ENCODE measurements at regions not wholly inside any gene's neighbourhood (a gene's known extent, or its start where the extent isn't known, plus 50 kb on each side); places are given as distances from the start of the nearest gene placed in this dataset.
A peak's percentile ranks its signal among the peaks of the same experiment; 100 is the strongest.

DNA sequence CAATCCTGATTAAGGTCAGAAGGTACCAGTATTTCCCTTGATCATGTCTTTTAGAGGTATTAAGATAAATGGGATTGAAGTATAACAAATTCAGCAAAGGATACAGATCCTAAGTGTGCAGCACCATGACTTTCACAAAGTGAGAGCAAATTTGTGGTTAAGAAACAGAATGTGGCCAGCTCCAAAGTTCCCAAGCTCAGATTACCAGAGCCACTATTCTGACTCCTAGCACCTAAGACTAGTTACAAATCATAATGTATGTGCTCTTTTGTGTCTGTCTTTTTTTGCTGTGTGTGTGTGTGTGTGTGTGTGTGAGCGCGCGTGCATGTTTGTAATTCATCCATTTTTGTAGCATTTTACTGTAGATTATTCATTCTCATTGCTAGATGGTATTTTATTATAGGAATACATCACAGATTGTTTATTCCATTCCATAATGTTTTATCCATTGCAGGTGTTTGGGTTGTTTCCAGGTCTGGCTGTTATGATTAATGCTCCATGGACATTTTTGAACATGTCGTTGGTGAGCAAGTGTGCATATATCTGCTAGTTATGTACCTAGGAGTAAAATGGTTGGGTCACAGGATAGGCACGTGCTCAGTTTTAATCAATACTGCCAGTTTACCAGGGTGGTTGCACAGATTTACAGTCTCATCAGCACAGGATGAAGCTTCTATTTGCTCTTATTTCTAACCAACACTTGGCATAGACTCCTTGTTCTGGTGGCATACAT lies 314.0 kb upstream of the JAG1 start:
- DNase-seq (ENCODE audit: low read depth): peak; percentile 91
- TF ChIP-seq, protein P1, sequence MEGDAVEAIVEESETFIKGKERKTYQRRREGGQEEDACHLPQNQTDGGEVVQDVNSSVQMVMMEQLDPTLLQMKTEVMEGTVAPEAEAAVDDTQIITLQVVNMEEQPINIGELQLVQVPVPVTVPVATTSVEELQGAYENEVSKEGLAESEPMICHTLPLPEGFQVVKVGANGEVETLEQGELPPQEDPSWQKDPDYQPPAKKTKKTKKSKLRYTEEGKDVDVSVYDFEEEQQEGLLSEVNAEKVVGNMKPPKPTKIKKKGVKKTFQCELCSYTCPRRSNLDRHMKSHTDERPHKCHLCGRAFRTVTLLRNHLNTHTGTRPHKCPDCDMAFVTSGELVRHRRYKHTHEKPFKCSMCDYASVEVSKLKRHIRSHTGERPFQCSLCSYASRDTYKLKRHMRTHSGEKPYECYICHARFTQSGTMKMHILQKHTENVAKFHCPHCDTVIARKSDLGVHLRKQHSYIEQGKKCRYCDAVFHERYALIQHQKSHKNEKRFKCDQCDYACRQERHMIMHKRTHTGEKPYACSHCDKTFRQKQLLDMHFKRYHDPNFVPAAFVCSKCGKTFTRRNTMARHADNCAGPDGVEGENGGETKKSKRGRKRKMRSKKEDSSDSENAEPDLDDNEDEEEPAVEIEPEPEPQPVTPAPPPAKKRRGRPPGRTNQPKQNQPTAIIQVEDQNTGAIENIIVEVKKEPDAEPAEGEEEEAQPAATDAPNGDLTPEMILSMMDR (IDR thresholded peaks at IDR 0.05; ENCODE audit: insufficient read depth, low read depth, low read length, missing control alignments): no peak
- no peak overlapping the region for H3K4me3 ChIP-seq (ENCODE audit: low read length)

DNA sequence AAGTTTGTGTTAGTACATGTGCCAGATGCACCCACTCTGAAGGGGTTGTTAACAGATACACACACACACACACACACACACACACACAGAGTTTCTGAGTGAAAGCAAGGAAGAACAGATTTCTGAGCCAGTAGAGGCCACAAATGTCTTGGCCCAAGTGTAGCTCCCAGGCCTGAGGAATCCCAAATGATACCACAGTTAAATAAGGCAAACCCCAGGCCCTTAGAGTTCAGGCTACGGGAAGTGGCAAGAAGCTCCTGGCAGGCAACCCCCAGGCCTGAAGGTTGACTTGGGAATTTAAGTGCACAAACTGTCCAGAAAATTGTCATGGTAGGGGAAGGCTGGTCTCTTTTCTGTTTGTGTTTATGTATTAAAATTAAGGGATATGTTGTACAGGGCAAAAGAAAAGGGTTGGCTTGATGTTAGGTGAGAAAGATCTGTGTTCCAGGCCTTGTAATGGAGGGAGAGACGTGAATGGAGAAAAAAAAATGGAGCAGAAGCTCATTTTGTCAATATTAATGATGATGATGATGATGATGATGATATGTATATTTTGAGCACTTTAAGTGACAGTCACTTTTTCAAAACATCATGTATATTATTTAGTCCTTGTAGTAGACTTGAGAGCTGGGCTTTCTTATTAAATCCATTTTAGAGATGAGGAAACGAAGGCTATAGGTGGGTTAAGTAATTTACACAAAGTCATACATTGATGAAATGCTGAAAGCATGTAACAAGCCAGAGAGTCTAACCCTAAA lies 317.0 kb upstream of the JAG1 start:
- TF ChIP-seq, protein P1 (IDR thresholded peaks at IDR 0.05; ENCODE audit: insufficient read depth, low read depth, low read length, missing control alignments): no peak
- no peak overlapping the region for H3K4me3 ChIP-seq (ENCODE audit: low read length)
- no peak for DNase-seq (ENCODE audit: low read depth)

DNA sequence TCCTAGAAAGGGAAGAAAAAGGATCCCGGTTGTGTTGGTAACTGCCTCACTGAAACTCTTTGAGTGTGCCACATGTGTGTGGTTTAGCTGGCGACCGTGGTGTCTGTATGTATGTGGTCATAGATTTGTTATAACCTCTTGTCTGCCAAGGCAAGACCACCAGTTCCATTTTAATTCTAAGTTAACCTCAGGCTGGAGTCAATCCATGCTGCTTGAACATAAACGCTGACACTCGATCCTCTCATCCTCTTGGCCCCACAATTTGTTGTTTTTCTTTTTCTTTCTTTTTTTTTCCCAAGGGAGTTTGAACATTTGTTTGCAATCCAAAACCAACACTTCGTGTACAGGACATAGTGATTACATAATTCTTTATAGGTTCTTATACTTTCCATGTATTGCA lies 318.9 kb upstream of the JAG1 start:
- H3K4me3 ChIP-seq (ENCODE audit: low read length): no peak overlapping the region
- TF ChIP-seq, protein P1 (IDR thresholded peaks at IDR 0.05; ENCODE audit: insufficient read depth, low read depth, low read length, missing control alignments): no peak
- DNase-seq (ENCODE audit: low read depth): no peak

DNA sequence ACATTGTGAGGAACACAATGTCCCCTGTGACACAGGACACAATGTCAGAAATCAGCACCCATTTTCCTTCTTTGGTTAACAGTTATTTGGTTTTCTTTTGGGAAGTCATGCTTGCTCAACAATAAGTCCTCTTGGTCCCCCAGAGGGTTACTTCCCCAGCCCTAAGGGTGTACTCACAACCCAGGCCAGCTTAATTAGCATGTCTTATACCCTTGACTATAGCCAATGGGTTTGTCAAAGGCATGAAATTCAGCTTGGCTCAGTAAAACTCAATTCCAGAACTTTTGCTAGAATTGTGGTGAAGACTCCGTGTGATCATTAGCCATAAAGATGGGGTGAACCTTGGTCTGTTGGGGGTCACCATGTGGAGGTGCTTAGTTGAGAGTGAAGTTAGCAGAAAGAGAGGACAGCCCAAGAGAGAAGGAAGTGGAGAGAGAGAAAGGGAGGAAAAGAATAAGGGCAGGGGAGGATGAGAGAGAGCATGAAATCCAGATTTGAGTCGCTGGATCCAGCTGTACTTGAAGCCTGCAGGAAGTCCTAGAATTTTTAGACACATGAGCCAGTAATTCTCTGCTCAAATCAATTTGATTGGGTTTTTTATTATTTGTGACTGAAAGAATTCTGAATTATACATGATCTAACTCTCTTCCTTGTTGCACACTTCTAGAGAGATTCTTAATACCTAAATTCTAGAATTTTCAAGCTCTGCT lies 321.3 kb upstream of the JAG1 start:
- TF ChIP-seq, protein P1 (IDR thresholded peaks at IDR 0.05; ENCODE audit: insufficient read depth, low read depth, low read length, missing control alignments): no peak
- no peak for DNase-seq (ENCODE audit: low read depth)
- no peak overlapping the region for H3K4me3 ChIP-seq (ENCODE audit: low read length)

DNA sequence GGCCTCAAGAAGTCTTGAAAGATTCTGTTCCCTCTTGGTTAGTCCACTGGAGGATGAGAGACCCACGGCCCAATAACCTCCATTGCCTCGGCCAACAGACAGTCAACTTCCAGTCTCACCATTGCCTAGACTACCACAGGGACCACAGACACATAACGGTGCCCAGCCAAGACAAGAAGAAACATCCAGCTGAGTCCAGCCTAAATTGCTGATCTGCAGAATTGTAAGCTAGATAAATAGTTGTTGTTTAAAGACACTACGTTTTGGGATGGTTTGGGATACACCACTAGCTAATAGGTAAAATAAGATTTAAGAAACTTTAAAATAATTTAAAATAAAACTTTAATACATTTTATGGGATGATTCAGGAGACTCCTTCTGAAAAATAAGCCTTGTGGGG lies 324.7 kb upstream of the JAG1 start:
- TF ChIP-seq, protein P1 (IDR thresholded peaks at IDR 0.05; ENCODE audit: insufficient read depth, low read depth, low read length, missing control alignments): no peak
- DNase-seq (ENCODE audit: low read depth): no peak
- no peak overlapping the region for H3K4me3 ChIP-seq (ENCODE audit: low read length)

DNA sequence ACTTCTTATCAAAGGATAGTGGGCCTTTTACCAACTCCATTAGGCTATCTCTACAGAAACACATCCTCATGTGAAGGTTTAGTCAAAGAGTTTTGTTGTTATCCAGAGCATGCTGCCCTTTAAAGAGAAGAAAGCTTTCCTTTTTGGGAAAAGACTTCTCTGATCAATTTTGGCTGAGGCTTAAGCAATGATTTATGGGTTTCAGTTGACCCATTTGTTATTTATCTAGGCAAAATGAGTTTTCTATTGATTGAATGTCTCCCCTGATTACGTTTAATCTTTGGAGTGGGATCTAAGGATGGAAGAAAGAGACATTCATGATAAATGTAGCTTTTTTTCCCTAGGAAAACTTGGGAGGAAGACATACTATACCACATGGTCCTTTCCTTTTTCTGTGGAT lies 326.6 kb upstream of the JAG1 start:
- TF ChIP-seq, protein P1 (IDR thresholded peaks at IDR 0.05; ENCODE audit: insufficient read depth, low read depth, low read length, missing control alignments): no peak
- H3K4me3 ChIP-seq (ENCODE audit: low read length): no peak overlapping the region
- DNase-seq (ENCODE audit: low read depth): no peak

Measured in epithelial cell of esophagus (primary cell).